Progenitor cell of endocrine pancreas (in vitro differentiated cells): ENCODE measurements at regions not wholly inside any gene's neighbourhood (a gene's known extent, or its start where the extent isn't known, plus 50 kb on each side); places are given as distances from the start of the nearest gene placed in this dataset.
"Not testable (repeated sequence)": the region's sequence is repeated elsewhere in the genome, so short reads cannot be mapped to it uniquely, and the experiment has no call there.

Experiments
- DNase-seq: peaks from one replicate; pipeline ENCODE4 v3.0.0; 2021; ENCODE audit warnings: low spot score; ENCODE audit not compliant: unreplicated experiment
- H3K27ac Mint-ChIP-seq: 2 replicates; pipeline ENCODE4 v1.8.0; 2021; ENCODE audit warnings: mild to moderate bottlenecking, moderate library complexity, mixed read lengths
- H3K27me3 Mint-ChIP-seq: 2 replicates; pipeline ENCODE4 v1.8.0; 2021; ENCODE audit warnings: mixed read lengths
- H3K36me3 Mint-ChIP-seq: 2 replicates; pipeline ENCODE4 v1.8.0; 2022; ENCODE audit warnings: mixed read lengths; ENCODE audit not compliant: insufficient read depth
- H3K4me1 Mint-ChIP-seq: 2 replicates; pipeline ENCODE4 v1.8.0; 2021; ENCODE audit warnings: low read depth, mixed read lengths
- H3K4me3 Mint-ChIP-seq: 2 replicates; pipeline ENCODE4 v1.8.0; 2021; ENCODE audit warnings: low read depth, mild to moderate bottlenecking, moderate library complexity, mixed read lengths
- H3K9me3 Mint-ChIP-seq: 2 replicates; pipeline ENCODE4 v1.8.0; 2021; ENCODE audit warnings: low read depth, mixed read lengths
- TF ChIP-seq, protein P1 (sequence below): fragments of 200-600 bp; sonication (generic); IDR thresholded peaks from one replicate; pipeline ENCODE4 v1.5.0; 2021; ENCODE audit warnings: antibody characterized with exemption, mild to moderate bottlenecking; ENCODE audit not compliant: unreplicated experiment

DNA sequence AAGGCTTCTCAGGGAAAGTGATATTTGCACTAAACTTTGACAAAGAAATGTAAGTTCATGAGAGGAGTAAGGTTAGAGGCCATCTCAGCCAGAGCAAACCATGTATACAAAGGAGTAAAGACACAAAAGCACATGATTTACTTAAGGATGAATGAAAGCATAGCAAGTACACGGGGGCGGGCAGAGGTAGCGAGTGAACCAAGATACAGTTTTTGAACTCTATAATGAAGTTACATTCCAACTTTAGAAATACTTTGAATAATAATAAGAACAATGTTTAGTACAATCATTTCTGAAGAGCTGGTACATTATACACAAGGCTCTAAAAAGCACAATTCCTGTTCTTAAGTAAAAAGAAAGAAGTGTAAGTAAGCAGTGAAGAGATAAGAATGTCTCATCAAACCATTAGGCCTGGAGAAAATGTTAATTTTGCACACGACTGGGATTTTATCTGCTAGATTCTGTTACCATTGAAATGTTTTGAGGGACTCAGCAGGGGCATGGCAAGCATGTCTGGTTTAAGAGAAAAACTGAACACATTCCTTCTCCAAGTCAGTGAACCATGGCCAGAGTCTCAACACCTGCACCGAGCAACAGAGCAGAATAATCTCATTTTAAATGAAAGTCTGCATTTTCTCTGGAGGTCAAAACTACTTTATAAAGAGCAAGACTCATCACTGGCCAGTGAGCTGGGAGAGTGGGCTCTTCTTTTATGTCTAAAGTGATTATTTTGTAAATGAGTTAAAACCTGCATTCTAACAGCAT, 147.6 kb upstream of the TRPM3 start:
- H3K4me3 Mint-ChIP-seq = no peak overlapping the region

DNA sequence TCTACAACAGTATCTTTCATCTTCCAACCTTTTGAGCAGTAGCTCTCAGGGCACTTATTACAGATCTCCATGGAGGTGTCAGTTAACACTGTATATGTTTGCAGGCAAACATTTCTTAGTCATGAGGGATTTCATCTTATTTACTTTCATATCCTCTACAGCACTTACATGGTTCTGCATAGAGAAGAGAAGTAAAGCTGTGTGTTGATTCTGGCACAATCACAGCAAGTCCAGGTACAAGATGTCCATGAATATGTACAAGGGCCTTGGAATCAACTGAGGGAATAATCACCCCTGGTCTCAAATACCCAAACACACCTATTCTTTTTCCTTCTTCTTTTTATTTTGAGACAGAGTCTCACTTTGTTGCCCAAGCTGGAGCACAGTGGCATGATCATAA, 142.0 kb upstream of the TRPM3 start:
- Mint-ChIP-seq H3K4me1 (no peaks in the 10 kb centered on the region), H3K27ac (no peak overlapping the region), H3K36me3 (no peaks in the 10 kb centered on the region), H3K27me3 (no peaks in the 10 kb centered on the region), H3K9me3 (peaks cover 24% of the 10 kb centered on the region), H3K4me3 (no peak overlapping the region)
- TF ChIP-seq, protein P1, sequence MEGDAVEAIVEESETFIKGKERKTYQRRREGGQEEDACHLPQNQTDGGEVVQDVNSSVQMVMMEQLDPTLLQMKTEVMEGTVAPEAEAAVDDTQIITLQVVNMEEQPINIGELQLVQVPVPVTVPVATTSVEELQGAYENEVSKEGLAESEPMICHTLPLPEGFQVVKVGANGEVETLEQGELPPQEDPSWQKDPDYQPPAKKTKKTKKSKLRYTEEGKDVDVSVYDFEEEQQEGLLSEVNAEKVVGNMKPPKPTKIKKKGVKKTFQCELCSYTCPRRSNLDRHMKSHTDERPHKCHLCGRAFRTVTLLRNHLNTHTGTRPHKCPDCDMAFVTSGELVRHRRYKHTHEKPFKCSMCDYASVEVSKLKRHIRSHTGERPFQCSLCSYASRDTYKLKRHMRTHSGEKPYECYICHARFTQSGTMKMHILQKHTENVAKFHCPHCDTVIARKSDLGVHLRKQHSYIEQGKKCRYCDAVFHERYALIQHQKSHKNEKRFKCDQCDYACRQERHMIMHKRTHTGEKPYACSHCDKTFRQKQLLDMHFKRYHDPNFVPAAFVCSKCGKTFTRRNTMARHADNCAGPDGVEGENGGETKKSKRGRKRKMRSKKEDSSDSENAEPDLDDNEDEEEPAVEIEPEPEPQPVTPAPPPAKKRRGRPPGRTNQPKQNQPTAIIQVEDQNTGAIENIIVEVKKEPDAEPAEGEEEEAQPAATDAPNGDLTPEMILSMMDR = no peak
- no peak for DNase-seq

More for the DNA sequence above, 147.6 kb upstream of the TRPM3 start:
- TF ChIP-seq, protein P1 = no peak
- Mint-ChIP-seq H3K9me3 (no peaks in the 10 kb centered on the region), H3K36me3 (no peaks in the 10 kb centered on the region), H3K27ac (no peak overlapping the region), H3K27me3 (no peaks in the 10 kb centered on the region), H3K4me1 (peaks cover 4% of the 10 kb centered on the region)
- DNase-seq = no peak

DNA sequence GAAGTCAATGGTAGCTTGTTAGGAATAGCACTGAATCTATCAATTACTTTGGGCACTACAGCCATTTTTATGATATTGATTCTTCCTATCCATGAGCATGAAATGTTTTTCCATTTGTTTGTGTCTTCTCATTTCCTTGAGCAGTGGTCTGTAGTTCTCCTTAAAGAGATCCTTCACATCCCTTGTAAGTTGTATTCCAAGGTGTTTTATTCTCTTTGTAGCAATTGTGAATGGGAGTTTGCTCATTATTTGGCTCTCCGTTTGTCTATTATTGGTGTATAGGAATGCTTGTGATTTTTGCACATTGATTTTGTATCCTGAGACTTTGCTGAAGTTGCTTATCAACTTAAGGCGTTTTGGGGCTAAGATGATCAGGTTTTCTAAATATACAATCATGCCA, 139.0 kb upstream of the TRPM3 start:
- not testable (repeated sequence) for H3K4me3 Mint-ChIP-seq, H3K4me1 Mint-ChIP-seq, H3K27me3 Mint-ChIP-seq, H3K36me3 Mint-ChIP-seq, H3K27ac Mint-ChIP-seq, DNase-seq
- H3K9me3 Mint-ChIP-seq = peaks cover 24% of the 10 kb centered on the region

DNA sequence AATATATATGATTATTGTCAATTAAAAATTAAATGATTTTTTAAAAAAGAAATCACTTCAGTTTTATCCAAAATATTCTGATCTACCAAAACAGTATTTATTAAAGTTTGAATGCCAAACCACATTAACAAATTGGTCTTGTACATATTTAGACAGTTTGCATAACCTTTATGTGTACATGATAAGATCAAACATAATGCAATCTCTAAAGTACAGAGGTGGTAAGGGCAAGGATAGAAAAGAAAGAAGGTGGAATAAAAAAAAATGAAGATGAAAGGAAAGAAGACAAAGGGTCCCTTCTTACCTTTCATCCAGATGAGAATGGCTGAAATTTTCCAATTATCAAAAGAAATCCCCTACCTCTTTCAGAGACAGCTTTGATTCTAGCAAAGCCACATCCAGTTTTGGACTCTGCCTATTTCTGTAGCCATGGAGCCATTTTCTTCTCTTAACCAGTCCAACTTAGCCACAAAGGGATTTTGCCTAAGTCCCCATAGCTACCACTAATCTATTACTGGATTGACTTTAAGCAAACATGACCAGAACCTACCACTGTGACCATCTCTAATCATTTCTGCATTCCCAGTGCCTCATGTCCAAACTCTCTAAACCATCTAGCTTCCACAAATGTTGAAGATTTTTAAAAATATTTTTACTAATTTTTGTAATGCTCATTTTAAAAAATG, 133.3 kb upstream of the TRPM3 start:
- Mint-ChIP-seq H3K36me3 (no peaks in the 10 kb centered on the region), H3K9me3 (peaks cover 4% of the 10 kb centered on the region), H3K27me3 (no peaks in the 10 kb centered on the region), H3K4me3 (no peak overlapping the region), H3K4me1 (no peaks in the 10 kb centered on the region), H3K27ac (no peak overlapping the region)
- TF ChIP-seq, protein P1 = no peak
- no peak for DNase-seq

DNA sequence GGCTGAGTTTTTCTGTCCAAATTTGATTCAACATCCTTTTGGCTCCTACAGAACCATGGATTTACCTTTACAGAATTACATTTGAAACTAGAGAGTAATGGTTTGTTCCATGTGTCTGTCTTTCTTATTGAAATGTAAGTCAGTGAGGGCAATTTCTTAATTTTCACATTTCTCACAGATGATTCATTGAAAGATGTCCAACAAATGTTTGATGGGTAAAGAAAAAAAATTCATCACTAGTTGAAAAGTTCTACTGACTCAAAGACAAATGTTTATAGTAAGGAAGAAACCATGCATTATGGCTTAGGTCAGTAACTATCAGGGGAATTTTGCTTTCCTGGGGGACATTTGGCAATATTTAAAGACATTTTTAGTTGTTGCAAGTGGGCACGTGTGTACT, 131.6 kb upstream of the TRPM3 start:
- TF ChIP-seq, protein P1 = no peak
- H3K4me3 Mint-ChIP-seq = no peak overlapping the region
- no peaks in the 10 kb centered on the region for H3K27me3 Mint-ChIP-seq
- no peaks in the 10 kb centered on the region for H3K4me1 Mint-ChIP-seq
- no peaks in the 10 kb centered on the region for H3K36me3 Mint-ChIP-seq
- H3K27ac Mint-ChIP-seq = no peak overlapping the region
- H3K9me3 Mint-ChIP-seq = no peaks in the 10 kb centered on the region
- DNase-seq = no peak
